ENCODE measurements at regions not wholly inside any gene's neighbourhood (a gene's known extent, or its start where the extent isn't known, plus 50 kb on each side); places are given as distances from the start of the nearest gene placed in this dataset.
"Not testable (repeated sequence)": the region's sequence is repeated elsewhere in the genome, so short reads cannot be mapped to it uniquely, and the experiment has no call there.

GRCh38 chr6:166846446-166847142 is 109.8 kb downstream of the RNASET2 start:
- DNase-seq (ENCODE audit: extremely low read depth in 1 of 2, low read depth in 1 of 2) = not testable (repeated sequence)

GRCh38 chr6:166842607-166843006 is 113.7 kb downstream of the RNASET2 start:
- no peak for DNase-seq (ENCODE audit: extremely low read depth in 1 of 2, low read depth in 1 of 2)

GRCh38 chr6:166841216-166841615 is 115.1 kb downstream of the RNASET2 start:
- DNase-seq (ENCODE audit: extremely low read depth in 1 of 2, low read depth in 1 of 2) = no peak

- DNase-seq (ENCODE audit: extremely low read depth in 1 of 2, low read depth in 1 of 2) = no peak
These were observed 116.8 kb downstream of the RNASET2 start for GRCh38 chr6:166839569-166839968.

- DNase-seq (ENCODE audit: extremely low read depth in 1 of 2, low read depth in 1 of 2) = no peak
These were observed 117.4 kb downstream of the RNASET2 start for GRCh38 chr6:166838987-166839386.

- DNase-seq (ENCODE audit: extremely low read depth in 1 of 2, low read depth in 1 of 2) = no peak
These were observed 119.3 kb downstream of the RNASET2 start for GRCh38 chr6:166836785-166837718.

- no peak for DNase-seq (ENCODE audit: extremely low read depth in 1 of 2, low read depth in 1 of 2)
These were observed 122.3 kb downstream of the RNASET2 start for GRCh38 chr6:166834049-166834448.

- DNase-seq (ENCODE audit: extremely low read depth in 1 of 2, low read depth in 1 of 2) = no peak
These were observed 125.4 kb downstream of the RNASET2 start for GRCh38 chr6:166830891-166831363.

GRCh38 chr6:166830185-166830890 is 126.0 kb downstream of the RNASET2 start:
- DNase-seq (ENCODE audit: extremely low read depth in 1 of 2, low read depth in 1 of 2) = no peak

- DNase-seq (ENCODE audit: extremely low read depth in 1 of 2, low read depth in 1 of 2) = no peak
These were observed 130.1 kb downstream of the RNASET2 start for GRCh38 chr6:166826264-166826663.

- no peak for DNase-seq (ENCODE audit: extremely low read depth in 1 of 2, low read depth in 1 of 2)
These were observed 130.7 kb downstream of the RNASET2 start for GRCh38 chr6:166825553-166826145.

- DNase-seq (ENCODE audit: extremely low read depth in 1 of 2, low read depth in 1 of 2) = no peak
These were observed 131.5 kb downstream of the RNASET2 start for GRCh38 chr6:166824880-166825250.

- DNase-seq (ENCODE audit: extremely low read depth in 1 of 2, low read depth in 1 of 2) = no peak
These were observed 132.0 kb downstream of the RNASET2 start for GRCh38 chr6:166824146-166824879.

- DNase-seq (ENCODE audit: extremely low read depth in 1 of 2, low read depth in 1 of 2) = no peak
These were observed 133.7 kb downstream of the RNASET2 start for GRCh38 chr6:166822609-166823008.

GRCh38 chr6:166820483-166820882 is 135.9 kb downstream of the RNASET2 start:
- DNase-seq (ENCODE audit: extremely low read depth in 1 of 2, low read depth in 1 of 2) = no peak

GRCh38 chr6:166820070-166820469 is 136.3 kb downstream of the RNASET2 start:
- no peak for DNase-seq (ENCODE audit: extremely low read depth in 1 of 2, low read depth in 1 of 2)

GRCh38 chr6:166815629-166816028 is 140.7 kb downstream of the RNASET2 start:
- DNase-seq (ENCODE audit: extremely low read depth in 1 of 2, low read depth in 1 of 2) = no peak

- no peak for DNase-seq (ENCODE audit: extremely low read depth in 1 of 2, low read depth in 1 of 2)
These were observed 142.0 kb downstream of the RNASET2 start for GRCh38 chr6:166814390-166814789.

- no peak for DNase-seq (ENCODE audit: extremely low read depth in 1 of 2, low read depth in 1 of 2)
These were observed 142.9 kb downstream of the RNASET2 start for GRCh38 chr6:166813461-166813860.

- no peak for DNase-seq (ENCODE audit: extremely low read depth in 1 of 2, low read depth in 1 of 2)
These were observed 145.5 kb downstream of the RNASET2 start for GRCh38 chr6:166810864-166811263.
